Osteoblast (primary cell): ENCODE measurements at regions not wholly inside any gene's neighbourhood (a gene's known extent, or its start where the extent isn't known, plus 50 kb on each side); places are given as distances from the start of the nearest gene placed in this dataset.

ENCODE experiments used
- DNase-seq: peaks from one replicate; pipeline ENCODE4 v3.0.0; 2011; ENCODE audit warnings: low spot score, mixed read lengths; ENCODE audit not compliant: insufficient read length; ENCODE audit errors: missing footprints
- H2AFZ ChIP-seq: 2 replicates; pipeline ENCODE4 v1.6.0; 2011; ENCODE audit warnings: mild to moderate bottlenecking, low read length
- H3K27ac ChIP-seq: 2 replicates; pipeline ENCODE4 v1.5.1; 2011; ENCODE audit warnings: mild to moderate bottlenecking, low read depth, low read length, moderate library complexity
- H3K27me3 ChIP-seq: 2 replicates; pipeline ENCODE4 v1.6.0; 2012; ENCODE audit warnings: mild to moderate bottlenecking, control low read depth, inconsistent platforms, low read length, moderate library complexity; ENCODE audit not compliant: insufficient read depth
- H3K36me3 ChIP-seq: 2 replicates; pipeline ENCODE4 v1.5.1; 2011; ENCODE audit warnings: mild to moderate bottlenecking, low read length, control low read depth, moderate library complexity; ENCODE audit not compliant: insufficient read depth
- H3K4me1 ChIP-seq: 2 replicates; pipeline ENCODE4 v1.5.1; 2011; ENCODE audit warnings: mild to moderate bottlenecking, low read length, control low read depth, moderate library complexity; ENCODE audit not compliant: insufficient read depth
- H3K4me2 ChIP-seq: 2 replicates; pipeline ENCODE4 v1.6.0; 2011; ENCODE audit warnings: mild to moderate bottlenecking, low read length; ENCODE audit not compliant: insufficient read depth
- H3K4me3 ChIP-seq: fragments of 200-600 bp; sonication (generic); 3 replicates; pipeline ENCODE4 v1.5.1; 2012; ENCODE audit warnings: mild to moderate bottlenecking, low read length, inconsistent platforms; ENCODE audit not compliant: insufficient read depth
- H3K79me2 ChIP-seq: 2 replicates; pipeline ENCODE4 v1.6.0; 2012; ENCODE audit warnings: mild to moderate bottlenecking, low read length, control low read depth, inconsistent platforms; ENCODE audit not compliant: insufficient read depth
- H3K9me3 ChIP-seq: 2 replicates; pipeline ENCODE4 v1.5.1; 2011; ENCODE audit warnings: low read depth, low read length, control low read depth
- H4K20me1 ChIP-seq: 2 replicates; pipeline ENCODE4 v1.6.0; 2012; ENCODE audit warnings: mild to moderate bottlenecking, low read length, control low read depth; ENCODE audit not compliant: insufficient read depth
- CTCF ChIP-seq: IDR thresholded peaks from 2 replicates; pipeline ENCODE4 v1.5.1; 2011; ENCODE audit warnings: mild to moderate bottlenecking, low read depth, low read length, moderate library complexity; ENCODE audit errors: extremely low read depth

- Histone ChIP-seq H2AFZ (peak overlapping the region; percentile 19), H3K4me1 (peaks cover 22% of the 10 kb centered on the region), H3K36me3 (no peaks in the 10 kb centered on the region), H3K9me3 (peaks cover 2% of the 10 kb centered on the region), H3K4me3 (no peak overlapping the region), H3K79me2 (no peaks in the 10 kb centered on the region), H3K4me2 (peak overlapping the region; percentile 2), H3K27me3 (no peaks in the 10 kb centered on the region), H3K27ac (no peak overlapping the region), H4K20me1 (no peaks in the 10 kb centered on the region)
- TF ChIP-seq CTCF = no peak
- no peak for DNase-seq
These were observed 306.5 kb upstream of the LDB2 start for GRCh38 chr4:17204908-17205307.

GRCh38 chr4:17203797-17204196 is 305.4 kb upstream of the LDB2 start:
- H2AFZ ChIP-seq = no peak overlapping the region
- H3K79me2 ChIP-seq = no peaks in the 10 kb centered on the region
- H3K4me3 ChIP-seq = no peak overlapping the region
- no peaks in the 10 kb centered on the region for H3K27me3 ChIP-seq
- no peak for DNase-seq
- no peaks in the 10 kb centered on the region for H4K20me1 ChIP-seq
- no peak overlapping the region for H3K27ac ChIP-seq
- peak overlapping the region; percentile 39 for H3K4me2 ChIP-seq
- H3K4me1 ChIP-seq = peaks cover 22% of the 10 kb centered on the region
- H3K9me3 ChIP-seq = peaks cover 2% of the 10 kb centered on the region
- no peak for TF ChIP-seq CTCF
- no peaks in the 10 kb centered on the region for H3K36me3 ChIP-seq

- Histone ChIP-seq H3K36me3 (no peaks in the 10 kb centered on the region), H3K79me2 (no peaks in the 10 kb centered on the region), H4K20me1 (no peaks in the 10 kb centered on the region), H2AFZ (peak overlapping the region; percentile 29), H3K4me1 (peaks cover 8% of the 10 kb centered on the region), H3K4me3 (no peak overlapping the region), H3K4me2 (no peak overlapping the region), H3K27ac (no peak overlapping the region), H3K9me3 (no peaks in the 10 kb centered on the region), H3K27me3 (no peaks in the 10 kb centered on the region)
- no peak for DNase-seq
- TF ChIP-seq CTCF = no peak
These were observed 298.6 kb upstream of the LDB2 start for GRCh38 chr4:17197070-17197469.

GRCh38 chr4:17195461-17196275 is 297.2 kb upstream of the LDB2 start:
- H3K79me2 ChIP-seq = no peaks in the 10 kb centered on the region
- H3K4me3 ChIP-seq = no peak overlapping the region
- H3K36me3 ChIP-seq = no peaks in the 10 kb centered on the region
- H2AFZ ChIP-seq = no peak overlapping the region
- no peaks in the 10 kb centered on the region for H3K27me3 ChIP-seq
- no peak for DNase-seq
- TF ChIP-seq CTCF = no peak
- no peak overlapping the region for H3K4me2 ChIP-seq
- no peak overlapping the region for H3K27ac ChIP-seq
- no peaks in the 10 kb centered on the region for H4K20me1 ChIP-seq
- no peaks in the 10 kb centered on the region for H3K9me3 ChIP-seq
- H3K4me1 ChIP-seq = peaks cover 8% of the 10 kb centered on the region
